Stimulated activated CD4-positive, alpha-beta T cell treated with anti-CD3 and anti-CD28 coated beads, Interleukin-15, amount 100 ng/mL, for 24 hours (primary cell): ENCODE measurements at regions not wholly inside any gene's neighbourhood (a gene's known extent, or its start where the extent isn't known, plus 50 kb on each side); places are given as distances from the start of the nearest gene placed in this dataset.

Experiments
- DNase-seq: peaks from one replicate; pipeline ENCODE4 v3.0.0-alpha.2; 2020

GRCh38 chr1:82923931-82924330 is 1075.0 kb downstream of the TTLL7 start:
- DNase-seq: no peak

DNA sequence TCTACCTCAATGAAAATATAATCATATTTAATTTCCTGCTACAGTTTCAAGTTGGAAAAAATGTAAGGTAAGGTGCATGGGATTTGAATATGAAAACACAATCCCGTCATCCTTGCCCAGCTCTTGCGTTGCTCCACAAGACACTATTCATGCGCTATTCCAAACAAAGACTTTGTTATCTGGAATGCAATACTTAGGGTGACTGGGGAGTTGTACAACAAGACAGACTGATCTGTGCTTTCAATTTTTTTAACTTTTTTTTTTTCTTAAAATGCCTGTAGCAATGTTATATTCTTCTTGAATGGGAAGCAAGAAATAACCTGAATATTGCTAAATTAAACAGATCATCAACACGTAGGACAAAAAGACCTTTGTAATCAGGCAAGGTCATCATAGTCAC is 1077.2 kb downstream of the TTLL7 start:
- no peak for DNase-seq

- no peak for DNase-seq
These were observed 1078.3 kb downstream of the TTLL7 start for GRCh38 chr1:82920418-82921248.

GRCh38 chr1:82919837-82920236 is 1079.1 kb downstream of the TTLL7 start:
- no peak for DNase-seq

DNA sequence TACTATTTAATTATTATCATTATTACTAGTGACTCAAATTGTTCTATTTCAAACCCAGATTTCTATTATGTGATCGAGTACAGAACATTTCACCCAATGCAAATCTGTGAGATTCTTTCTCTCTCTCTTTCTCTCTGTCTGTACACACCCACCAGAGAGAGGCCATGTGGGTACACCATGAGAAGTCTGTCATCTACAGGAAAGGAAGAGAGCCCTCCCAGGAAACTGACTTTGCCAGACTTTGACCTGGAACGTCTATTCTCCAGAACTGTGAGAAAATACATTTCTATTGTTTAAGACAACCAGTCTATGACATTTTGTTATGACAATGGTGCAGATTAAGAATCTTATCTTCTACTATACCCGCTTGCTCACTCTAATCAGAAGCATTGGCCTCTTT is 1091.6 kb downstream of the TTLL7 start:
- DNase-seq: no peak

DNA sequence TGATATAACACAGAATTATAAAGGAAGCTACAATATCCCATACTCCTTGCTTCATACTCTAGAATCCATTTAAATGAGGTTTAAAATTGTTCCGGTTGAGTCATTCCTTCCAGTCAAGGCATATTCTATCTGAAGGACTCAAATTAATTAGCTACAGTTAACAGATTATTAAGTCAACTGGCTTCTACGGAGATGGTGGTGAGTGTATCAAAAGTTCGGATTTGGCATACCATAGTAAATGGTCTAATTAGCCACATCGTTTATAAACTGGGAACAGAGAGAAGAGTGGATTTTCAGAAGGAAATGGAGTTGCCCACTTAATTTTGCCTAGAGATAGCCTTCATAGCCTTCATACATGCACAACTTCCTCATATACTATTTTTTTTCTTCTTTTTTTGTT is 1095.3 kb downstream of the TTLL7 start:
- DNase-seq: no peak

GRCh38 chr1:82901561-82901960 is 1097.4 kb downstream of the TTLL7 start:
- no peak for DNase-seq

GRCh38 chr1:82901118-82901517 is 1097.8 kb downstream of the TTLL7 start:
- DNase-seq: no peak

GRCh38 chr1:82899017-82899416 is 1098.3 kb downstream of the ADGRL2 start:
- DNase-seq: no peak

DNA sequence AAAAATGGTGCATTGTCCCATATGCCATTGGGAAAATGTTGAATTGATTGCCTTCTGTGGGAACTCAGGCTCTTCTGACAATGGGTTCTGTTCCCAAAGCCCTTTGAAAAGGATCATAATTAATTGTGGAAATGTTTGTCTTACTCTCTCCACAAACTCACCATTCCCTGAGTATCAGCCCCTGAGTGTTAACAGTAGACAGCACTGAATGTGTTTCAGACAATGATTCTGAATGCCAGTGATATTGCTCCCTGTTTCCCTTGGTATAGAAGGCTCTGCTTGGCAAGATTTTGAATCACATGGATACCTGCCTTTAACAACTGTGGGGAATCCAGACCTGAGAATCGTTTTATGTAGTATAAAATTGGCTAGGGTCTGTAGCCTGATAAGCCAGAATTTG is 1096.8 kb downstream of the ADGRL2 start:
- DNase-seq: no peak

GRCh38 chr1:82896036-82896435 is 1095.3 kb downstream of the ADGRL2 start:
- no peak for DNase-seq

- no peak for DNase-seq
These were observed 1093.9 kb downstream of the ADGRL2 start for GRCh38 chr1:82894635-82895034.

DNA sequence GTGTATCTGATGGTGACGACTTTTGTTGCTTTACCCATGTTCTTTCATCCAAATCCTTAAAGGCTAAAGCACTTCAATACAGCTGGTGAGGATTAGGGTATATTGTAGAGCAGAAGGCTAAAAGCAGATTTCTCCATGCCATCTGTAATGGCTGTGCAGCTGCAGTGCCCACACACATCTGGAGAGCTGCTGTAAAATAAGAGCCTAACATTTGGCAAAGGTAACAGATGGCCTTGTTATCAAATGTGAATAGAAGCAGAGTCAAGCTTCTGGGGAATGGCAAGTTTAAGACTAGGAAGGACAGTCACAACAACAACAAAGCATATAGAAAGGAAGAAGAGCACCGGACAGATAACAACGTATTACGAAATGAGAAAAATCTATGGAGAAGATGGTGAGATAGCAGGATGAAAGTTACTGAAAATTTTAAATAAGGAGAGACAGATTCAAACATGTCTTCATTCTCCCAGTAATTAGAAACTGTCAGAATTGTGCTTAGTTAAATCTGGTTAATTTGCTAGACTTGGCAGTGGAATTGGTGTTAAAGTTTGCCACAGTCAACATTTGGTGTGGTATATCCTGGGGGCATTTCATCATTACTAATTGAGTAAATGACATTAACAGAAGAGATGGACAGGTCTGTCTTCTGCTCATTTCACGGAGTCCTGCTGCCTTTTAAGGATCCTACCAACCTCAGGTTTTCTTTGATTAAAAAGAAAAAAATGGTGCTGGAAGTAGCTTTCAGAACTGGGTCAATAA is 1093.2 kb downstream of the ADGRL2 start:
- DNase-seq: no peak

DNA sequence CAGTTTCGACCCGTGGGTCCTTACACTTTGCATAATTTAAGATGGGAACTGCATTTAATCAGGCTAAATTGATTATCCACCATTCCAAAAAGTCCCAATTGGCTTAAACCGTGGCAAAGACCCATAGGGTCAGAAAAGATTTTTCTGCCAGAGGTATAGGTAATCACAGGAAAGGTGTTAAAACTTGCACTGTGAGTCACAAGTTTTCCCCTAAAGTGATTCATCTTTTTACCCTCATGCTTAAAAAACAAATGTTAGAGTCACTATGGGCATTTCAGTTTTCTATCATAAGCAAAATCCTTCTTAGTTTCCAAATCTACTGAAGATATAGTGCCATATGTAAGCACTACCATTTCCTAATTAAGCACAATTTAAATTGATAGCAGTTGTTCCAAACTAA is 1079.8 kb downstream of the ADGRL2 start:
- DNase-seq: no peak

DNA sequence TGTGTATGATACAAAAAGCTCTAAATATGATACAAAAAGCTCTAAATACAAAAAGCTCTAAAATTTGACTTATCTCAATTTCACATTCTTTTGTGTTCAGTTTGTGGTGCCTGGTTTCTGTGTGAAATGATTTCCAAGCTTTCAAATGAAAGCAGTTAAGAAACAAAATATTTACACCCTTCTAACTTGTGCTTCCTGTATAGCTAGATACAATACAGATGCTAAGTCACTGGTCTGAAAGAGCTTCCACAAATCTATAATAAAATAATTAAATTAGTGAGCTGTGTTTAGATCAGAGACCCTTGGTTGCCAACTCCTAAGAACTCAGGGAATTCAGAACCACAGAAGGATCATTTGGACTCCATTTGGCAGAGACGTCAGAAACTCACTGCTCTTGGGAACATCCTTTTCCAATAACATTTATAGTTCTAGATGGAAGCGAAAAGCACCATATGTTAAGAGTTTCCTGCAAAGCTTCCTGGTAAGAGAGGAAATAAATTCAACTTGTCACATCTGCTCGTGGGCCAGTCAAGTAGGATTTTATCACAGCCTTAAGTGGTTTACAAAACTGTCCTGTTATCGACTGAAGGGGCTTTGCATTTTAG is 1079.1 kb downstream of the ADGRL2 start:
- no peak for DNase-seq

DNA sequence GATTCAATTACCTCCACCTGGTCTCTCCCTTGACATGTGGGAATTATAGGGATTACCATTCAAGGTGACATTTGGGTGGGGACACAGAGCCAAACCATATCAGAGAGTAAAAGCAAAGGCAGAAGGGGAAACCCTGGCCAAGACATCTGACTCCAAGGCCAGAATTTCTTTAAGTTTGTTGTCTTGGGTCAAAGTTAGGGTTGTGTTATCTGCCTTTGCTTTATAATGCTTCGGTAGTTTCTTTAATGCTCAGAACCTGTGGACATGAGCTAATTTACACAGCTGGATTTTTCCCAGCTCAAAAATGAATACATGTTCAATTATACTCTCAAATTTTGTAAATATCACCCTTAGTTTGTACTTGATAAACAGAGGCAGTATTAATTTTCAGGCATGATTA is 1074.4 kb downstream of the ADGRL2 start:
- DNase-seq: no peak

DNA sequence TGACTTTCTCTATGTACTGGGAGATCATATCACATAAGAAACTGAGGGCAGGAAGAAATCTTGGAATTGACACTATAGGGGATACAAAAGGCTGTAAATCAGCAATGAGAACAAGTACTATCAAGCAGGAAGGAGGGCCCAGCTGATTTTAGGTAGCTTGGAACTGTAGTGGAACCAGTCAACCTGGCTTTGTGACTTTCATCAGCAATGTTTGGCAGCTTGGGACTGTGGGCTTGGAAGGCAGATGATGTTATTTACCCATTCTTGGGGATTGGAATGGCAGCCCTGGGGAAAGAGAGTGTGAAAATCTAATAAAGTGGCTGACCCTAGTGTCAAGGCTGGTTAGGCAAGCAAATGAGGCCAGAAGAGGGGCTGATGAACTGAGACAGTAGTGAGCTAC is 1073.3 kb downstream of the ADGRL2 start:
- DNase-seq: no peak

- no peak for DNase-seq
These were observed 1069.6 kb downstream of the ADGRL2 start for GRCh38 chr1:82870332-82870731.

DNA sequence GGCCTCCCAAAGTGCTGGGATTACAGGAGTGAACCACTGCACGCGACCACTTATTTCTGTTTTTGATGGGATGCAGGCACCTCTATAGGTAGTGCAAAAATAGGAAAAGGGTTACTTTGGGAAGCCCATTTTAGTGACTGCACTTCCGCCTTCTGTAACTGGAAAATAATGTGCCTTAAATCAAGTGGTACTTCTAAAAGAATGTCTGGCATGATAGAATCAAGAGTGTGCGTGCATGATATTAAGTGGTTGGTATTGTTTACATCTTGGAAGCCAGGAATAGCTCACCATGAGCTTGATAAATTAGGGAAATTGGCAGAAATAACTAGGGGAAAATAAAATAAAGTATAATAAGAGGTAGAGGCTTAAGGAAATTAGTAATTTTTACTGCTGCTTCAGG is 1067.0 kb downstream of the ADGRL2 start:
- DNase-seq: no peak

DNA sequence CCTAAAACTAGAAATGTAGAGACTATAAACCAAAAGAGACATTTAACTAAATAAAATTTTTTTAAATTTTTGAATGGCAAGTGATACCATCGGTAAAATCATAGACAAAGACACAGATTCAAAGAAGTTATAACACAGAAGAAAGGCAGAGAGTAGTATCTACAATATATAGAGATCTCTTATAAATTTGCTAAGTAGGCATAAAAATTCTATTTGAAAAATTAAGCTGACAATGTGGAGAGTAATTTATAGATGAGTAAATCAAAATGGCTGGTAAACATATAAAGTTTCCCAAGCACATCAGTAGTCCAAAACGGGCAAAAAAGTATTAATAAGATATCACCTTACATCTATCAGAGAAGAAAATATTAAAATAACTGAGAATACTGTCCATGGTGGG is 1061.0 kb downstream of the ADGRL2 start:
- DNase-seq: no peak

GRCh38 chr1:82858031-82858430 is 1057.3 kb downstream of the ADGRL2 start:
- no peak for DNase-seq

DNA sequence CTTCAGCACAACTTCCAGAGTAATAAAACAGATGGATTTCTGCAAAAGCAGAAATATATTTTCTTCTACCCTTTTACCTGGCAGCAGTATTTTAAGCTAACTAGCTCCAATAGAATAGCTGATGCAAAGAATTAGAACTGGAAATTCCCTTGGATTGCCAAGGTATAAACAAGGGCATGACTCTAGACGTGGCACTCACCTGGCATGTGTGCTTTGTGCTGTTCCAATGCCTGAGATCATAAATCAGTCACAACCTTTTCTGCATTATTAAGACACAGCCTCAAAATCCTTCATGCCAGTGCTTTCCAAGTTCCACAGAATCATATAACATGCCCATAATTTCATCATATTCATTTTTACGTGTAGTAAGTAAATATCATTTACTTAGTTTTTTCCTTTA is 1048.7 kb downstream of the ADGRL2 start:
- DNase-seq: no peak

DNA sequence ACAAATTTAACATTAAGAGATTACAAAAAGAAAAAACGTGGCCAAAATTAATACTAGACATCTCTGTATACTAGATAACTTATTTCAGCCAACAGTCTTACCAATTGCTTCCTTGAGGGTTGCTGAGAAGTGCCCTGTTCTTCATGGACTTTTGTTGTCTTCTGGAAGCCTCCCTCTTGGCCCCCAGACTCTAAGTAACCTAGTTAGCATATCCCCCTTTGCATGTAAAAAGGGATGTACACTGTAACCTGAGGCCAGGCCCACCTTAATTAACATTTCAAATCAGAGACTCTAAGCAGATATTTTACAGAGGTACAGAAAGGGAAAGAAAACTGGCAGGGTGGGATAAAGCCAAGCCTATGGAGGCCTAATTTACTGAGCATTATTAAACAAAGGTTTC is 1047.3 kb downstream of the ADGRL2 start:
- no peak for DNase-seq

- DNase-seq: no peak
These were observed 1045.1 kb downstream of the ADGRL2 start for GRCh38 chr1:82845866-82846265.
